ENCODE measurements at regions not wholly inside any gene's neighbourhood (a gene's known extent, or its start where the extent isn't known, plus 50 kb on each side); places are given as distances from the start of the nearest gene placed in this dataset.

GRCh38 chr6:154592199-154592860, 81.8 kb upstream of the CNKSR3 start:
- DNase-seq (no peak), ATAC-seq (no peak)
- Mint-ChIP-seq H3K9me3 (no peaks in the 10 kb centered on the region), H3K27ac (no peak overlapping the region), H3K4me1 (no peaks in the 10 kb centered on the region), H3K36me3 (no peaks in the 10 kb centered on the region), H3K27me3 (ENCODE audit: low read depth in 2 of 2) (peaks cover 3 to 5% of the 10 kb centered on the region in 2 donors), H3K4me3 (no peak overlapping the region)
- intact Hi-C loops (cut with micrococcal nuclease): no loop called here
- Histone ChIP-seq H3K9me3 (ENCODE audit: control insufficient read depth, insufficient read depth, low read length) (no peaks in the 10 kb centered on the region), H3K36me3 (ENCODE audit: control insufficient read depth, insufficient read depth, low read length) (no peaks in the 10 kb centered on the region), H3K27me3 (ENCODE audit: control insufficient read depth, insufficient read depth, low read length) (no peaks in the 10 kb centered on the region), H3K4me3 (ENCODE audit: low read length) (no peak overlapping the region), H3K4me1 (ENCODE audit: control insufficient read depth, insufficient read depth, low read length) (no peaks in the 10 kb centered on the region), H3K27ac (ENCODE audit: low read length) (no peak overlapping the region)
- WGBS (ENCODE audit: insufficient coverage): 93% methylated on average over 10 of the region's 10 CpGs
- TF ChIP-seq, protein P1, sequence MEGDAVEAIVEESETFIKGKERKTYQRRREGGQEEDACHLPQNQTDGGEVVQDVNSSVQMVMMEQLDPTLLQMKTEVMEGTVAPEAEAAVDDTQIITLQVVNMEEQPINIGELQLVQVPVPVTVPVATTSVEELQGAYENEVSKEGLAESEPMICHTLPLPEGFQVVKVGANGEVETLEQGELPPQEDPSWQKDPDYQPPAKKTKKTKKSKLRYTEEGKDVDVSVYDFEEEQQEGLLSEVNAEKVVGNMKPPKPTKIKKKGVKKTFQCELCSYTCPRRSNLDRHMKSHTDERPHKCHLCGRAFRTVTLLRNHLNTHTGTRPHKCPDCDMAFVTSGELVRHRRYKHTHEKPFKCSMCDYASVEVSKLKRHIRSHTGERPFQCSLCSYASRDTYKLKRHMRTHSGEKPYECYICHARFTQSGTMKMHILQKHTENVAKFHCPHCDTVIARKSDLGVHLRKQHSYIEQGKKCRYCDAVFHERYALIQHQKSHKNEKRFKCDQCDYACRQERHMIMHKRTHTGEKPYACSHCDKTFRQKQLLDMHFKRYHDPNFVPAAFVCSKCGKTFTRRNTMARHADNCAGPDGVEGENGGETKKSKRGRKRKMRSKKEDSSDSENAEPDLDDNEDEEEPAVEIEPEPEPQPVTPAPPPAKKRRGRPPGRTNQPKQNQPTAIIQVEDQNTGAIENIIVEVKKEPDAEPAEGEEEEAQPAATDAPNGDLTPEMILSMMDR (IDR thresholded peaks at IDR 0.05): no peak

DNA sequence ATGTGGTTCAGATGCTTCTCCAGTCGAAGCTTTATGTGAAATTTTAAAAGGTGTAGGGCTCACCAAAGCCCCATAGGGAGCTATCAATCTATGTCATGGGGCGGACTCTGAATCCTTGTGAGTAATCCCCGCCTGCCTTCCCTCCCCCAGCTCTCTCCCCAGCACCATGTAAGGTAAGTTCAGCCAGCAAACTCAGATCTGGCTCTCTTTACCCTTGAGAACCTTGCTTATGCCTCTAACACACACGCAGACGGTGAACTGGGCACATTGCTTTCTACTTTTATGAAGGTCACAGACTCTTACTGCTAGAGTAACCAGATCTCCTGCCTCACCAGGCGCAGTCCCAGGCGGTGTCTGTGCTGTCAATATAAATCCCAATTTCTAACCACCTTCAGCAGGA, 82.6 kb upstream of the CNKSR3 start:
- Mint-ChIP-seq H3K27ac (no peak overlapping the region), H3K36me3 (no peaks in the 10 kb centered on the region), H3K9me3 (no peaks in the 10 kb centered on the region), H3K4me3 (no peak overlapping the region), H3K27me3 (ENCODE audit: low read depth in 2 of 2) (peaks cover 0 to 3% of the 10 kb centered on the region in 2 donors), H3K4me1 (no peaks in the 10 kb centered on the region)
- TF ChIP-seq, protein P1 (IDR thresholded peaks at IDR 0.05): no peak
- 88% methylated on average over 7 of the region's 7 CpGs for WGBS (ENCODE audit: insufficient coverage)
- Histone ChIP-seq H3K9me3 (ENCODE audit: control insufficient read depth, insufficient read depth, low read length) (no peaks in the 10 kb centered on the region), H3K27me3 (ENCODE audit: control insufficient read depth, insufficient read depth, low read length) (no peaks in the 10 kb centered on the region), H3K27ac (ENCODE audit: low read length) (no peak overlapping the region), H3K4me3 (ENCODE audit: low read length) (no peak overlapping the region), H3K36me3 (ENCODE audit: control insufficient read depth, insufficient read depth, low read length) (no peaks in the 10 kb centered on the region), H3K4me1 (ENCODE audit: control insufficient read depth, insufficient read depth, low read length) (no peaks in the 10 kb centered on the region)
- no peak for ATAC-seq
- intact Hi-C loops (cut with micrococcal nuclease): no loop called here
- no peak for DNase-seq

DNA sequence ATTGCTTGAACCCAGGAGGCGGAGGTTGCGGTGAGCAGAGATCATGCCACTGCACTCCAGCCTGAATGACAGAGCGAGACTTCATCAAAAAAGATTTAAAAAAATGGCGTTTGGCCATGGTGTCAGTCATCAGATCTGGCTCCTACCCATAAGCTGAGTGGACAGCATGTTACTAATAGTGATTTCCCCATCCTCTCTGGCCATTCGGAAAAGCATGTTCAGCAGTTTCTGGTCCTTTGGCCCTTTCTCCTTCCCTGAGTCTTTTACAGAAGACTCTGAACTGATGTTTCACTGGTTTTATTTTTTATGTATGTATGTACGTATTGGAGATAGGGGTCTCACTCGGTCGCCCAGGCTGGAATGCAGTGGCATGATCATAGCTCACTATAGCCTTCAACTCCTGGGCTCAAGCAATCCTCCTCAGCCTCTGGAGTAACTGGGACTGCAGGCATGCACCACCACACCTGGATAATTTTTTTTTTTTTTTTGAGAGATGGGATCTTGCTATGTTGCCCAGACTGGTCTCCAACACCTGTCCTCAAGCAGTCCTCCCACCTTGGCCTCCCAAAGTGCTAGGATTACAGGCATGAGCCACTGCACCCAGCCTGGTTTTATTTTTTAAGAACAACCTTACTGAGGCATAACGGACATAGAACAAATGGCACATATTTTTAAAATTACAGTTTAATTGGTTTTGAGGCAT, 84.2 kb upstream of the CNKSR3 start:
- Histone ChIP-seq H3K36me3 (ENCODE audit: control insufficient read depth, insufficient read depth, low read length) (no peaks in the 10 kb centered on the region), H3K27ac (ENCODE audit: low read length) (no peak overlapping the region), H3K9me3 (ENCODE audit: control insufficient read depth, insufficient read depth, low read length) (no peaks in the 10 kb centered on the region), H3K4me3 (ENCODE audit: low read length) (no peak overlapping the region), H3K4me1 (ENCODE audit: control insufficient read depth, insufficient read depth, low read length) (no peaks in the 10 kb centered on the region), H3K27me3 (ENCODE audit: control insufficient read depth, insufficient read depth, low read length) (no peaks in the 10 kb centered on the region)
- H3K4me1 Mint-ChIP-seq: no peaks in the 10 kb centered on the region
- intact Hi-C loops (cut with micrococcal nuclease): no loop called here
- H3K4me3 Mint-ChIP-seq: no peak overlapping the region
- ATAC-seq: no peak
- H3K36me3 Mint-ChIP-seq: no peaks in the 10 kb centered on the region
- H3K27ac Mint-ChIP-seq: no peak overlapping the region
- 88% methylated on average over 8 of the region's 9 CpGs for WGBS (ENCODE audit: insufficient coverage)
- TF ChIP-seq, protein P1 (IDR thresholded peaks at IDR 0.05): no peak
- DNase-seq: no peak
- H3K9me3 Mint-ChIP-seq: no peaks in the 10 kb centered on the region
- H3K27me3 Mint-ChIP-seq (ENCODE audit: low read depth in 2 of 2): peaks cover 0 to 3% of the 10 kb centered on the region in 2 donors

Measured in natural killer cell (primary cell).